OCI-M1 (cell line): ENCODE measurements at regions not wholly inside any gene's neighbourhood (a gene's known extent, or its start where the extent isn't known, plus 50 kb on each side); places are given as distances from the start of the nearest gene placed in this dataset.

ENCODE experiments used
- DNase-seq: peaks from one replicate; lab custom pipeline; 2025; lab: John Stamatoyannopoulos, UW

DNA sequence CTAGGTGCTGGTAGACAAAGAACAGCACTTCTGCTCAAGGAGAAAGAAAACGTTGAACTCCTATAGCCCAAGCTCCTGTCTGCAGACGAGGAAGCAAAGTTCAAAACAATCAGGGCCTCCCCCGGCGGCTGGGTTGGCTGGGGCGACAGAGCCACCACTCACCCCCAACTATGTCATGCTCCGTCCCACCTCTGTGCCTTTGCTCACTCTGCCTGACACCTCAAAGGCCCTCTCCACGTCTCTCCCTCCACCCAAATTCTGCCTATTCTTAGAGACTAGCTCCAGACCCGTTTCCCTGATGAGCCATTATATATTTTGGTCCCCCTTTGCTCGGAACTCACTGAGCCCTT is 304.3 kb downstream of the TLE3 start:
- no peak for DNase-seq

DNA sequence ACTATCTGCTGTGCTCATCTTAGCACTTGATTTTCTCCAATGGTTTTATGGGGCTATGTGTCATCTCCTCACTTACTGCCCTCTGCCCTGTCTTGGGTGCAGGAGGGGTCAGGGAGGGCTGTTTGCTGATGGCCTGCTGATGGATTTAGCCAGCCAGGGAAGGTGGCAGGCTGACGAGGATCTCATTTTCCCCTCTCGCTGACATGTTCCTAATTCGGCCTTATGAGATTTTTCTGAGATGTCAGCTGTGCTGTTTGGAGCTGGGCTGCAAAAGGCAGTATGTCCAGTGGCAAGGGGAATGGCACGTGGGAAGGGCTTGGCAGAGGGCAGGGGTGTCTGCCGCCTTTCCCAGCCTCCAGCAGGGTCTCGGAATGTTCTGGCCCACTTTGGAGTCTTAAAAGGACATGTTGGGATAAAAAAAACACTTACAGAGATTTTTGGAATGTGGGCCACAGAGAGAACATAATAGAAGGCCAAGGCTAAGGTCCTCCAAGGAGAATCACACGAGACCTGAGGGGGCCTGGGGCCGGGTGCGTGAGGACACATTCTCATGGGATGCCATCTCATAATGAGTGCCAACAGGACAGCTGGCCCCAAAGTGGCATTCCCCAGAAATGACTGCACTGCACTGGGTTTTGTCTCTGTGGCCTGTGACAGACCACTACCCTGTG is 303.8 kb downstream of the TLE3 start:
- DNase-seq, result no peak

DNA sequence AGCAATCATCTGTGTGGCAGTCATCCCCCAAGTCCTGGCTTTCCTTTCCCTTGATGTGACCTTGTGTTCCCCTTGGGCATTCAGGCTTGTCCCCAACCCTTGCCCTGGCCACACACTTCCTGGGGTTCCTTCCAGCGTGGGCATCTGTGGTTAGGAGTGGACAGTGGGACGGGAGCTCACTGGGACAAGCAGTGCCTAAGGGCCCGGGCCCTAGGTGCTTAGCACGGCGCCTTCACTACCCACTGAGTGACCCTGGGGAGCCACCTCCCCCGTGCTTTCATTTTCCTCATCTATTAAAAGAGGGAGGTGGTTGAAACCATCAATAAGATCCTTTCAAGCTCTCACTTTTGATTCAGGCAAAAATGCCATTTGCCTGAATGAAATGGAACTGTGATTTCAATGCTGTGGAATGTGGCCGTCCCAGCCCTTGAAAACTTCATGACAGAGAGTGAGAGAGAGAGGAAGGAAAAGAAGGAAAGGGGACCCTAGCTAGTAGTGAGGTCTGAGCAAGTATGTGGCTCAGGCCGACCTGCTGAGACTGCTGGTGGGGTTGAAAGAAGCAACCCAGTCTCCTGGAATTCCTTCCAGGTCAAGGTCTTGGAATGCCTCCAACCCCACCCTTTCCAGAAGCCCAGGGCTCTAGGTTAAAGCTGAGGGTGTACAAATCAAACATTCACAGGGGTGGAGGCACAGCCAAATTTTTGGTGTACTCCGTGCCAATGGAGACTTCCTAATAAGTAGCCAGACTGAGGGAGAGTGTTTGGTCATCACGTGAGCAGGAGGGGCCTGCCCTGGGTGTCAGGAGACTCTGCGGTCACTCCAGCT is 302.9 kb downstream of the TLE3 start:
- no peak for DNase-seq

DNA sequence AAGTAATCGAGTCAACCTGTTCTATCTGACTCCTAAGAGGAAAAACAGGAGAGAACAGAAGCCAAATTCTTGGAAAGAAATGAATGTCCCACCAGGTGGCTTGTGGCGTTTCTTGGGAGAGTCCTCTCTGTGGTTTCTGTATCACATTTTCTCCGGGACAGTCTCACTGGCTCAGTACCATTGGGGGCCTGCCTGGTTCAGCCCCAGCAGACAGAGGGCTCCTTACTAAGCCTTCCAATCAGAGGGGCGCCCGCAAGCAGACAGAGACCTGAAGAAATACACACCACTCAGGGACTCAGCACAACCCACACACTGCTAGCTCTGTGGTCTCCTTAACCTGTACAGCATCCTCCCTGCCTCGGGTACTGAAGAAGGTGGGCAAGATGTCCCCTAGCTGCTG is 302.1 kb downstream of the TLE3 start:
- DNase-seq, result no peak

DNA sequence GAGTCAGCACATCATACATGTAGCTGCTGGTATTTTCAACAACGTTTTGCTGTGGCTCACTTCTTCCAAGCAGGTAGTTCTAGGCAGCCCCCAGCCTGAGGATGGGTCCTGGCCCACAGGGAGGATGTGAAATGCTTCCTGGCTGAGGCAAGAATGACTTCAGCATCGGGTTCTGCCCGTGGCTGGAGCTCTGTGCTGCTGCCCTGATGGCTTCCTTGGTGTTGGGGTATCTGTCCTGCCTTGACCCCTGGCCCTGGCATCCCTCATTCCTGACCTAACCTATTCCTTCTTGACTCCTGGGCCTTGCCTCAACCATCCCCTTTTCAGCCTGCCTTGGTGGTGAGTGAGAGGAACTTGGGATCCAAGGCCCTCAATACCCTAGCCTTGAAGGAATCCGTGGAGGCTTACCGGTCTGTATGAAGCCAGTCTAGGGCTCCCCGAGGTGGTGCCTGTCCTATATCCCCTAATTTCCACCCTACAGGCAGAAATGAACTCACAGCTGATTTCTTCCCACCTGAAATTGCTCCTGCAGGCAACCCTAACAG is 300.6 kb downstream of the TLE3 start:
- DNase-seq, result no peak

DNA sequence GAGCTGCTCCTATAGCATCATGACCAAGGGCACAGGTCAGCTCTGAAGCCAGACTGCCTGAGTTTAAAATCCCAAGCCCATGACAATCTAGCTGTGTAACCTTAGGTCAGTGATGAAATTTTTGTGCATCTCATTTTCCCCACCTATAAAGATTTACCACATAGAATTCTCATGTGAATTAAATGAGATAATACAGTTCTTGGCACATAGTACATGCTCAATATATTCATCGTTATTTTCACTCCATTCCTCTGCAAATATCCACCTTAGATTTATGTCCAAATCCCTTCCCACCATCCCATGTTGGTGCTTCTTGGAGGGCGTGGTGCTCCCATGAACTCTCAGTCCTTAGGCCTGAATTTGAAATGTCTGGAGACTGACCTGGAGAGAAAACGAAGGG is 300.1 kb downstream of the TLE3 start:
- DNase-seq, result no peak

DNA sequence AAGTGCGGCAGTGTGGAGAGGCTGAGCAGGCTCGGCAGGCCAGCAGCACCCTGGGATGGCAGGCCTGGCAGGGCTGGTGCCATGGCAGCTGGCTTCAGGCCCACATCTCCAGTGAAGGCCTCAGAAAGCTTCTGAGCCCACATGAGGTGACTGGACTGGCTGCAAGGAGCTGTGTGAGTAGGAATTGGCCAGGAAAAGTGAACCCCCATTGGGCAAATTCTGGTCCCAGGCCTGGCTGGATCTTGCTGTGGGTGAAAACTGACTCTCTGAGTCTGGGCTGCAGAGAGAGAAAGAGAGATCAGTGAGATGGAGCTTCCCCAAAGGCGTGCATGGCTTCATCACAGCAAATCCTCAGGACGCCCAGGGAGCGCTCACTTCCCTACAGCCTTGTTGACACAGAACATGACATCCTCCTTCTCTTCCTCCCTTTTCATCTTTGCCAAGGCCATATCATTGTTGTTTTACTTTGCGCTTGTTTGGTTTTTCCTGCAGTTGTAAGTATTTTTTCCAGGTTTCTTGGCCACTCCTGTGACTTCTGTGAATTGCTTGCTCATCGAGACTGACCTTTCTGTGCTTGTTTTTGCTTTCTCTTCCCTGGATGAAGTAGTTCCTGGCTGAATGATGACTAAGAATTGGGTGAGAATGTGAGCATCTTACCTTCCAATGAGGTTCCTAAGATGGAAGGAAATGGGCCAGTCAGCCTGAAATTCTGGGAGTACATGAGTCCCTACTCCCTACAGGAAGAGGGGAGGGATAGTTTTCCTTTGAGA is 299.1 kb downstream of the TLE3 start:
- DNase-seq, result no peak

DNA sequence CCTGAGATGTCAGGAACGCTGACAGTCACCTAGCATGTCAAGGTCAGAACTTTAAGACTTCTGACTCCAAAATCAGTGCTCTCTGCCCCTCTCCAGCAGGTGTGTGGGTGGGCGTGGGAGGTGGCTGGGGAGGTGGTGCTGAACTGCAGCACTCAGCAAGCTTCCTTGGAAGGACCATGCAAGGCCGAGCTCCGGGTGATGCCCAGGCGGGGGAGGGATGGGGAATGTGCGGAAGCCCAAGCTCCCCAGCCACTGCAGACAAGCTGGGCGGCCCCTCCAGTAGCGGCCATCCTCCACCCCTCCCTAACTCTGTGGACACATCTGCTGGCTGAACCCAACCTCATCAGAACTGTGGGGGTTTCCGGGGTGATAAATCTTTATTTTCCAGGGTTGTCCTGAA is 296.6 kb downstream of the TLE3 start:
- DNase-seq, result no peak

DNA sequence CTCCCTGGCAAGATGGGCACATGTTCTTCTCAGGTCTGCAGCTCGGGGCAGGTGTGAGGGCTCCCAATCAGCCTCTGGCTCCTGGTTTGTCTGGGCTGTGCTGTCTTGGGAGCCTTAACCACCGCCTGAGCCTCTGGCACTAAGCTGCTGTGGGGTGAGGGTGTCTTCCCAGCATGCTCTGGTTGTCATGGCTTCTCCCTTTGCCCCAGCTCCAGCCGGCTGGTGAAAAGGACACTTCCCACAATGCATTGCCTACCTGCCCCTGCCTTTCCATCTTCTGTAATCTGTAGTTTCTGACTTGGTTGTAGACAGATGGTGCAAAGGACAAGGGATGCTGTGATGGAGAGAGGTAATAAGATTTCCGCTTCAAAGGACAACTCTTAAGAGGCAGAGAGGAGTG is 295.3 kb downstream of the TLE3 start:
- no peak for DNase-seq

DNA sequence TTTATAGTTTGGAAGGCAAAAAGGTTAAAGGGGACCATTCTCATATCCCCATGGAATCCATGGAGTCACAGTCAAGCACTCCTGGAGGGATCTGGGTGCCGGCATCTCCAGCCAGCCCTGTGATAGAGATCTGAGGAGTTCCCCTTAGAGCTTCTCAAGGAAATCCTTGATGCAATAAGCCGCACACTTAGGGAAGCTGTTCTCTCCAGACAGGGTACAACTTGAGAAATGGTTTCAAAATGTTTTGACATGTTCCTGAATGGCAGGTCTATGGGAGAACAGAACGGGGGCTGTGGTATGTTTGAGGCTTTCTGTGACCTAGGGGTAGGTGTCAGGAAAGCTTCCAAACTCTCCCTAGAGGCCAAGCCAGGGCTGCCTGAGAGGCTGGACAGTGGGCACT is 292.9 kb downstream of the TLE3 start:
- no peak for DNase-seq

DNA sequence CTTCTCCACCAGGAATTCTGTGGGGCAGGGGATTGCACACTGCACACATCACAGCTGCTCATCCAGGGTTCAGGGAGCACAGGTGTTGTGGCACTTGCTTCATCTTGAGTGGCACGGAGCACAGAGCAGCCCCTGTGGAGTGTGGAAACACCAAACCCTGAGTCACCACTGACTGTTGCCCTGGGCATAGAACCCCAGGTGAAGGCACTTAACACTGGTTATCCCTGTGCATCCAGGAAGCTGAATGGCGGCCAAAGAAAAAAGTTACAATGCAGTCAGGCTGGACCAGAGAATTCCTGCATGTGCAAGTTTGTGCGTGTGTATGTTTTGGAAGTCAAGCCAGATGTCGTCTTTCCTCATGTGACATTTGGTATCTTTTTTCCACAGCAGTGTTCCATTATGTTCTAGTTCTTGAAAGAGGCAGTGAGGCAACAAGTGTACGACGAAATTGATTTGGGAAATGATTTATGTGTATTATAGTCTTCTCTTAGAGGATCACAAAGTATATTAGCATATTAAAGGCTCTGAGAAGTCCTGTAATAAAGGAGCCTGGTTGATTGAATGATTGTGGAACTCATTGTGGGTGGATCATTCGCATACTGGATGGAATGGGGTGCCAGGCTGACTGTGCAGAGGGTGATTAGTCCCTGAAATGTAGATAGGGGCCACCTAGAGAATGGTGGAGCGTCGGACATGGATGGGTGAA is 292.3 kb downstream of the TLE3 start:
- DNase-seq, result no peak

DNA sequence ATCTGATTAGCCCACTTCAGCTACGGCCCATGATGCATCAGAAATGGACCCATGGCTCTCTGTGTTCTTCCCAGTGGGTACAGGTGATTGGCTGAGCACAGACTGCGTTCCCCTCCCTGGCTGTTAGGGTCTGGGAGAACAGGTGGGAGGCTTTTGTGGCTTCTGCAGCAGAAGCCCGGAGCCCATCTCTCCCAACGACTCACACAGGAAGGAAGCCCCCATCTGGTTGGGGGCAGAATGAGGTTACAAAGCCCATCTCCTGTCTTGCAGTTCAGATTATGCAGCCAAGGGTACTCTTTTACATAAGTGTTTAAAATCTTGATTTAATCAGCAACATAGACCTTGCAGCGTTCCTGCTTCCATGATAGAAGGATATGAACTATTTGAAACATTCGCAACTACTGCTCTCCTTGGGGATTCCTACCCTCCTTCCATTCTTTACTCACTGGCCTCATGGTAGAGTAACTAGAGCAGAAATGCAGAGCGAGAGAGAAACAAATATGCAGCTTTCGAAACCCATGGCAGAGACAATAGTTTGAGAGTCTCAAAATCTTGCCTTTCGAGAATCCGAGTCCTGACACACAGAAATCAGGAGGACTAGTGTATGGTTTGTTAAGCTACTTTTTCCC is 291.3 kb downstream of the TLE3 start:
- DNase-seq, result no peak

DNA sequence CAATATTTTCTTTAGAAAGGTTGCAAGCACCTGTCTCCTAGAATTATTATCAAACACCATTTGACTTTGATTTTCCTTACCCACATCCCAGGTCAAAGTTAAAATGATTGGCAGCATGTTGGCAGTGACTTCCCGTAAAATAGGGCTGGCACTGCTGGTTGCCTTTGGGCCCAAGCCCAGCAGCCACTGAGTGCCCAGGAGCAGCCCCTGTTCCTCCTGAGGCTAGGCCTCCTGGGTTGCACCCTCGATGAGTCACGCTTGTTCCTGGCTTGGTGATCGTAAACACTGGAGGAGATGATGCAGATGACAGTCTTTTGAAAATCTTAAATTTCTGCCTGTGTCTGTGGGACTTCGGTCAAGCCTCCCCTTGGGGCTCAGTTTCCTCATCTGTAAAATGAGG is 290.0 kb downstream of the TLE3 start:
- DNase-seq, result no peak

DNA sequence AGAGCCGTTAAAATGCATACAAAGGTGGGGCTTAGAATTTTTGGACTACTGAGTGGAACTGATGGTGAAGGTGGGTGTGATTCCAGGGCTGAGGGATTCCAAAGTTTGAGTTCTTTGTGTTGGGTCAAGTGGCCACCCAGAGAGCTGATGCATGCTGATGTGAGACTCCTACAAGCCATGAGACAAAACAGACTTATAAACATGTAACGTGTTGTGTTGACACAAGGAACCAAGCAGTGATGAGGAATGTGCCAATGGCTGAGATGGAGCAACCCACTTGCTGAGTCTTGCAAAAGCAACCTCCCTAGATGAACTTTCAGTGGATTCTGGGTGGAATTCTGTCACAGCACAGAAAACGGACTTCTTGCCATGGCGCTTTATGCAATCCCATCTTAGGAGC is 289.0 kb downstream of the TLE3 start:
- no peak for DNase-seq

DNA sequence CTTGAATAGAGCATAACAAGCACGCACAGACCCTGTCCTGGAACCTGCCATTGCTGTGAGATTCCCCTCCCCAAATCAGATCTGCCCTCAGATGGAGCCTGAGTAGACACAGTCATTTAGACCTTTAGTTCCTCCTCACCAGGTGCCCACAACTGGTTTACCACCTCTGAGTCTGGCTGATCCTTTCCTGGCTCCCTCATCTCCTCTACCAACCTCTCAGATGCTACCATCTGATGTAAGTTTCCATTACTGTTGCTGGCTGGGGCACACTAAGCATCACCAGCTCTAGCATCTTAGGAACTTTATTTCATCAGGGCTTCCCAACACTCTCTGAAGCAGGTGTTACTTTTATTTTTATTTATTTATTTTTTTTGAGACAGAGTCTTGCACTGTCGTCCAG is 288.3 kb downstream of the TLE3 start:
- DNase-seq, result no peak

DNA sequence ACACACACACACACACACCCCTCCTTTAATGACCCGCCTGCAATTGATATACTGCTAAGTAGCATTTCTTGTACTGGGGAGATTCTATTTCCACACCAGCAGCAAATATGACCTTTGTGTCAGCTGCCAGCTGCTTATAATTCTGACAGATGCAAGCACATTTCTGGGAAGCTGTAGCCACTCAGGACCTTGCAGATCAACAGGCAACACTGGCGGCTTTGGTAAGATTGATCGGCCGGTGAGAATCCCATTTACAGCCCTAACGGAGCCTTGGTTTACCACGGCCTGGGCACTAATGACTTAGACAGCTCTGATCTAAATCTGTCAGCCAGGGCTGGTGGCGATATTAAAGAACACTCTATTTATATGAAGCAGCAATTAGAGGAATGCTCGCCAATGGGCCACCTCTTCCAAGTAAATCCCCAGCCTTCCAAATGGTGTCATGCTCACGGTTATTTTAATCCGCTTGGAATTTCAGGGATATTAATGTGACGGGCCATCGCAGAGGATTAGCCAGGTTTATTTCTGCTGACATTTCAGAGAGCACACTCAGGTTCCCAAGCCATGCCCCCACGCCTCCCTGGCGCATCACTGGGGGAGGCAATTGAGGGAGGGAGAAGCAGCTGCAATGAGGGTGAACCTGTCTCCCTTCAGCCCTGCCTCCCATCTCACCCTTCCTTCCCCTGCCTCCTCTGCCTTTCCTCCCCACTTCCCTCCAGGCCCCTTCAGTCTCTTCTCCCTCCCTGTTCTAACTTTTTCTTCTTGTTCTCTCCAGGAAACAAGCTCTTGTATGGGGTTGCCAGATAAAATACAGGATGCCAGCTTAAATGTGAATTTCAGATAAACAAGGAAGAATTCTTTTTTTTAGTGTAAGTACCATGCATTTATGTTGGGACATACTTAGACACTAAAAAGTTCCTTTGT is 287.0 kb downstream of the TLE3 start:
- no peak for DNase-seq

DNA sequence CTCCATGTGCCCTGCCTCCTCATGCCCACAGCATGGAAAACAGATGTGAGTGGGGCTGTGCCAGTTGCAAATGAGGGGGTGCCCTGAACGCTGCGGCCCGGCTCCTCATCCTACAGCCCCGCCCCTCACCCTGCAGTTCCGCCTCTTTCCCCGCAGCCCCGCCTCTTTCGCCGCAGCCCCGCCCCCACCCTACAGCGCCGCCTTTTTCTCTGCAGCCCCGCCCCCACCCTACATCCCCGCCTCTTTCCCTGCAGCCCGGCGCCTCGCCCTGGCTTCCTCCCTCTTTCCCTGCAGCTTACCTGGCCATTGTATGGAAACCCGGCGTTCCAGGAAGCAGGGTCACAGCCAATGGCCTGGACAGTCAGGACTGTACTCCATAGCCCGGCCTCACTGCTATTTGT is 284.9 kb downstream of the TLE3 start:
- DNase-seq, result no peak

DNA sequence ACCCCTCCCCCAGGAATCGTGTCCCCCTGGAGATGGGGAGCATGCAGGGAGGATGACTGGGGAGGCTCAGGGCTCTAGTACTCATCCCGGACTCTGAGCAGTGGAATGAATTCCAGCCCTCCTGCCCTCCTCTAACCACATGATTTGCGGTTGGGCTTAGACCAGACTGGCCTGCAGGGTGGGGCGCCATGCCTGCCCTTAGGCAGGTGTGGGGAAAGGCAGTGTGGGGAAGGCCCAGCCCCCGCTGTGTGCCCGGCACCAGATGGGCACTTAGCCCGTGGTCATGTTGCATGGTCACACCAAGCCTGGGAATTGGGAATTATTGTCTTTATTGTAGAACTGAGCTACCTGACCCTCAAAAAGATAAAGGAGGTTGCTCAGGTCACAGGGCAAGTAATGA is 283.8 kb downstream of the TLE3 start:
- DNase-seq, result no peak

DNA sequence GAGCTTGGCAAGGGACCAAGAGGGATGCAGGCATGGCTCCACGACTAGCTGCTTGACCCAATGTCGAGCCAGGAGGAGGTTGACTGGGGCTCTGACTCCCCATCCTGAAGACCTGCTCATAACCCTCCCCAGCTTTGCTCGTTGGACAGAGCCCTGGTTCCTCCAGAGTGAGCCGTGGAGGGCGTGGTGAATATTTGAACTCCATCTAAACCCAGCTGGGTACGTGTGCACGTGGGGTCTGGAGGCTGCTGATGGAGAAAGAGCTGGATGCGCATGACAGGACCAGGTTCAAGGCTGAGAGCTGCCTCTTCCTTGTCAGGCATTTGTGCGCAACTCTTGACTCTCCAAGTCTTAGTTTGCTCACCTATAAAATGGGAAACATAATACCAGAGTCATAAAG is 282.8 kb downstream of the TLE3 start:
- no peak for DNase-seq

DNA sequence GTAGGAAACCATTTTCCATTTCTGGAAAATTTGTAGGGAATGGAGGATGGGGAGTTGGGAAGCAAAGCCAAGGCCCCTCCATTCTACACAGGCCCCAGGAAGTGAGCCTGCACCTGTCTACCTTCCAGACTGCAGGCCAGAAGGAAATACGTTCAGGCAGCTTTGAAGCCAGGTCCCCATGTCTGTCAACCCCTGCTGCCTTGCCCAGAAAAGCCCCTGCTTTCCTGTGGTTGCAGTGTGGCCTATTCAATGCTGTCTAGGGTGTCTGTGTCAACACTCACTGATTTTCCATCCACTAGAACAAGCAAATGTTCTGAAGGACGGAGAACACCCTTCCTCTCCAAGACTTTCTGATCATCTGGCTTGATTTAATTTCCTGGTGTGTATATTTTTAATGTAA is 281.9 kb downstream of the TLE3 start:
- no peak for DNase-seq

DNA sequence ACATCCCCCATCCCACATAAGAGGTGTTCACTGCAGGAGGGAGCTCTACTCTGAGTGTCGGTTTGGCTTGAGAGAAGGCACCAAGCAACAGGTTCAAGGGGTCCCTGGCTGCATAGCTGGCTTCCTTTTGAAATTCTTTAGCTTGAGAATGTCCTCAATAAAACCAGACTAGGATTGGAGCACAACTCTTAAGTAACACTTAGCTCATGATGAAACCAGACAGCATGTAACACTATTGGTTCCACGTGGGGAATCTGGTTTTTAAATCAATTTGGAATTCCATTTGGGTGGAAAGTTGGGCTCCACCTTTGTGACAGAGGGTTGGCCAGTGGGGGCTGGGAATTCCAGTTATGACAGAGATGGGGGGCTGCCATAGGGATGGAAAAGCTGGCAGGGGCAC is 281.2 kb downstream of the TLE3 start:
- DNase-seq, result no peak
